Midbrain (tissue), 1 donor: ENCODE measurements at regions not wholly inside any gene's neighbourhood (a gene's known extent, or its start where the extent isn't known, plus 50 kb on each side); places are given as distances from the start of the nearest gene placed in this dataset.
"Not testable (repeated sequence)": the region's sequence is repeated elsewhere in the genome, so short reads cannot be mapped to it uniquely, and the experiment has no call there.

ENCODE experiments used
- DNase-seq: peaks from one replicate; lab custom pipeline; 2025; lab: John Stamatoyannopoulos, UW

- not testable (repeated sequence) for DNase-seq
Measured at GRCh38 chr15:24311692-24312091, 363.9 kb upstream of the NPAP1 start.

GRCh38 chr15:24316326-24316725 lies 359.2 kb upstream of the NPAP1 start:
- not testable (repeated sequence) for DNase-seq

GRCh38 chr15:24318981-24319380 lies 356.6 kb upstream of the NPAP1 start:
- no peak for DNase-seq

GRCh38 chr15:24324096-24324495 lies 351.5 kb upstream of the NPAP1 start:
- DNase-seq: not testable (repeated sequence)

- not testable (repeated sequence) for DNase-seq
Measured at GRCh38 chr15:24326513-24326912, 349.1 kb upstream of the NPAP1 start.

- DNase-seq: not testable (repeated sequence)
Measured at GRCh38 chr15:24331964-24332363, 343.6 kb upstream of the NPAP1 start.

GRCh38 chr15:24341876-24342275 lies 333.7 kb upstream of the NPAP1 start:
- DNase-seq: not testable (repeated sequence)

GRCh38 chr15:24352777-24353176 lies 322.8 kb upstream of the NPAP1 start:
- DNase-seq: not testable (repeated sequence)

GRCh38 chr15:24381103-24381502 lies 294.5 kb upstream of the NPAP1 start:
- DNase-seq: not testable (repeated sequence)

- not testable (repeated sequence) for DNase-seq
Measured at GRCh38 chr15:24385258-24385657, 290.3 kb upstream of the NPAP1 start.

- DNase-seq: no peak
Measured at GRCh38 chr15:24394303-24394702, 281.3 kb upstream of the NPAP1 start.

- not testable (repeated sequence) for DNase-seq
Measured at GRCh38 chr15:24412649-24413048, 262.9 kb upstream of the NPAP1 start.

GRCh38 chr15:24426286-24427054 lies 249.1 kb upstream of the NPAP1 start:
- DNase-seq: not testable (repeated sequence)

- DNase-seq: not testable (repeated sequence)
Measured at GRCh38 chr15:24427055-24427400, 248.5 kb upstream of the NPAP1 start.

- DNase-seq: not testable (repeated sequence)
Measured at GRCh38 chr15:24435075-24435820, 240.3 kb upstream of the NPAP1 start.

- not testable (repeated sequence) for DNase-seq
Measured at GRCh38 chr15:24437270-24437669, 238.3 kb upstream of the NPAP1 start.

- not testable (repeated sequence) for DNase-seq
Measured at GRCh38 chr15:24437735-24438134, 237.8 kb upstream of the NPAP1 start.

GRCh38 chr15:24477107-24478025 lies 198.2 kb upstream of the NPAP1 start:
- DNase-seq: peak; percentile 1

GRCh38 chr15:24485885-24486567 lies 189.5 kb upstream of the NPAP1 start:
- not testable (repeated sequence) for DNase-seq

GRCh38 chr15:24488164-24488907 lies 187.2 kb upstream of the NPAP1 start:
- DNase-seq: not testable (repeated sequence)

GRCh38 chr15:24505216-24505615 lies 170.4 kb upstream of the NPAP1 start:
- not testable (repeated sequence) for DNase-seq
